K562 (cell line): ENCODE measurements at regions not wholly inside any gene's neighbourhood (a gene's known extent, or its start where the extent isn't known, plus 50 kb on each side); places are given as distances from the start of the nearest gene placed in this dataset.

Experiments
- ATAC-seq: fragments of 200-7000 bp; cut with Tn5 transposase; 3 replicates; pipeline ENCODE4 v1.9.1; 2020; ENCODE audit warnings: moderate library complexity
- BruUV-seq: library from RNA; stranded (reverse); fragments of 400-500 nt; replicated peaks from 2 replicates; lab custom pipeline; 2021; lab: Mats Ljungman, UMichigan
- CTCF ChIA-PET: fragments of 300-600 bp; formaldehyde crosslinking; extraction: SDS; loops from one replicate; lab custom pipeline; 2021; ENCODE audit warnings: low intra/inter-chr PET ratio; lab: Yijun Ruan, JAX
- POLR2A ChIA-PET: fragments of 300-600, 350-650 bp; sonication (Branson Sonifier 250); formaldehyde crosslinking; extraction: SDS; loops from one replicate; lab custom pipeline; 2021; ENCODE audit warnings: antibody characterized with exemption, inconsistent platforms; lab: Yijun Ruan, JAX
- DNase-seq, 4 experiments: peaks; one replicate each; pipeline versions ENCODE4 v3.0.0 to v3.0.0-alpha.2; 2011 to 2018; ENCODE audit warnings: low spot score in 3 of 4, mixed read lengths in 3 of 4; ENCODE audit errors: extremely low read depth in 1 of 4
- FAIRE-seq: peaks from 2 replicates; lab custom pipeline; 2011; peaks lifted over from hg19 to GRCh38; lab: Jason Lieb, UNC
- H2AFZ ChIP-seq: 2 replicates; pipeline ENCODE4 v1.6.0; 2011; ENCODE audit warnings: low read depth, low read length, control low read depth, inconsistent platforms
- H3K27ac ChIP-seq: fragments of 200-600 bp; 3 replicates; pipeline ENCODE4 v1.8.0; 2011; ENCODE audit warnings: low read depth, mild to moderate bottlenecking, control low read depth, inconsistent platforms, low read length, moderate library complexity, mixed read lengths; ENCODE audit errors: extremely low read depth
- H3K27me3 ChIP-seq, 2 experiments: fragments of 300-600 bp in 1 of 2; 2 replicates in 1 of 2; 3 replicates in 1 of 2; pipeline versions ENCODE4 v1.6.0 to v1.8.0; 2011; ENCODE audit warnings: inconsistent platforms in 2 of 2, low read length in 2 of 2, mild to moderate bottlenecking in 1 of 2, mixed read lengths in 1 of 2, moderate library complexity in 1 of 2; ENCODE audit not compliant: control insufficient read depth in 2 of 2, insufficient read depth in 2 of 2
- H3K36me3 ChIP-seq: fragments of 300-600 bp; 3 replicates; pipeline ENCODE4 v1.8.0; 2011; ENCODE audit warnings: mild to moderate bottlenecking, low read length, inconsistent platforms; ENCODE audit not compliant: control insufficient read depth, insufficient read depth
- H3K4me1 ChIP-seq, 2 experiments: fragments of 200-600 bp in 1 of 2; replicated peaks in 1 of 2; 2 replicates in 1 of 2; 3 replicates in 1 of 2; pipeline versions ENCODE4 v1.5.1 to v1.8.0; 2011; ENCODE audit warnings: inconsistent platforms in 2 of 2, low read length in 2 of 2, mild to moderate bottlenecking in 1 of 2, mixed read lengths in 1 of 2, moderate library complexity in 1 of 2; ENCODE audit not compliant: control insufficient read depth in 2 of 2, insufficient read depth in 2 of 2
- H3K4me2 ChIP-seq: 2 replicates; pipeline ENCODE4 v1.6.1; 2011; ENCODE audit warnings: low read length, control low read depth, inconsistent platforms, mixed read lengths; ENCODE audit not compliant: insufficient read depth
- H3K4me3 ChIP-seq: fragments of 200-600 bp; sonication (generic), shearing (Covaris generic); 2 replicates; pipeline ENCODE4 v1.5.1; 2016; ENCODE audit warnings: control low read depth, inconsistent platforms
- H3K79me2 ChIP-seq: fragments of 200-600 bp; 3 replicates; pipeline ENCODE4 v1.8.0; 2011; ENCODE audit warnings: low read length, inconsistent platforms; ENCODE audit not compliant: control insufficient read depth, insufficient read depth
- H3K9ac ChIP-seq, 2 experiments: 2 replicates each; pipeline versions ENCODE4 v1.6.0 to v1.6.1; 2011; ENCODE audit warnings: low read depth in 2 of 2, low read length in 2 of 2, control low read depth in 1 of 2, inconsistent platforms in 1 of 2, mild to moderate bottlenecking in 1 of 2, mixed read lengths in 1 of 2; ENCODE audit not compliant: insufficient read depth in 1 of 2
- H3K9me1 ChIP-seq: one replicate; pipeline ENCODE4 v1.6.0; 2011; ENCODE audit warnings: inconsistent platforms, mild to moderate bottlenecking, low read length, moderate library complexity; ENCODE audit not compliant: control insufficient read depth, insufficient read depth
- H3K9me3 ChIP-seq: replicated peaks from 2 replicates; pipeline ENCODE4 v1.5.1; 2011; ENCODE audit warnings: low read depth, low read length, inconsistent platforms; ENCODE audit not compliant: control insufficient read depth, insufficient read depth
- H4K20me1 ChIP-seq: replicated peaks from 2 replicates; pipeline ENCODE4 v1.6.1; 2011; ENCODE audit warnings: low read length, inconsistent platforms, mixed read lengths; ENCODE audit not compliant: control insufficient read depth, insufficient read depth
- ARID3B ChIP-seq: fragments of 250-450 bp; sonication (Bioruptor Pico); IDR thresholded peaks from 2 replicates; pipeline ENCODE4 v1.4.0; 2020; ENCODE audit warnings: borderline replicate concordance
- BRD9 ChIP-seq: fragments of 450-650 bp; IDR thresholded peaks from 2 replicates; pipeline ENCODE4 v1.6.1; 2018; ENCODE audit warnings: low read depth; ENCODE audit not compliant: partially characterized antibody
- ESRRA ChIP-seq: fragments of 450-650 bp; IDR thresholded peaks from 2 replicates; pipeline ENCODE4 v1.6.1; 2014; ENCODE audit warnings: low read depth, mild to moderate bottlenecking, moderate library complexity, borderline replicate concordance
- FOXA1 ChIP-seq: fragments of 450-650 bp; IDR thresholded peaks from 2 replicates; pipeline ENCODE4 v1.6.1; 2016; ENCODE audit warnings: mild to moderate bottlenecking, borderline replicate concordance
- LCOR ChIP-seq: sonication (generic); formaldehyde crosslinking; IDR thresholded peaks from 2 replicates; pipeline ENCODE4 v1.8.0; 2022; ENCODE audit warnings: mild to moderate bottlenecking, missing genetic modification reagents
- RAD21 ChIP-seq, 2 experiments: fragments of 250-450 bp in 1 of 2; fragments of 450-650 bp in 1 of 2; sonication (Bioruptor Pico) in 1 of 2; formaldehyde crosslinking in 1 of 2; IDR thresholded peaks in 1 of 2; conservative IDR thresholded peaks in 1 of 2; 2 replicates each; pipeline versions ENCODE4 v1.4.0 to v1.8.0; 2020 to 2022; ENCODE audit warnings: mild to moderate bottlenecking in 2 of 2, moderate library complexity in 1 of 2
- RB1 ChIP-seq: fragments of 450-650 bp; IDR thresholded peaks from 2 replicates; pipeline ENCODE4 v1.6.1; 2017; ENCODE audit warnings: low read depth, mild to moderate bottlenecking
- RFX5 ChIP-seq: IDR thresholded peaks from 2 replicates; pipeline ENCODE4 v1.6.1; 2011; ENCODE audit warnings: low read depth, mild to moderate bottlenecking, improper control_type of control experiment, low read length
- TGIF2 ChIP-seq: sonication (generic); formaldehyde crosslinking; IDR thresholded peaks from 2 replicates; pipeline ENCODE4 v1.8.1; 2022; ENCODE audit warnings: mild to moderate bottlenecking, missing genetic modification reagents, moderate library complexity
- ZBTB12 ChIP-seq: fragments of 250-450 bp; sonication (Bioruptor Pico); IDR thresholded peaks from 2 replicates; pipeline ENCODE4 v1.4.0; 2020
- WGBS: fragments of 100-300 bp; shearing (Covaris generic); methylation state at CpG from one replicate; pipeline ENCODE4 v1.1.6; 2016; ENCODE audit warnings: low coverage, mixed read lengths; ENCODE audit not compliant: insufficient coverage; ENCODE audit errors: missing lambda C conversion rate; 5-methylcytosine and 5-hydroxymethylcytosine counted together
- in situ Hi-C: fragments of 300-500 bp; cut with MboI; formaldehyde crosslinking; loops from 4 replicates; pipeline ENCODE4 v1.15.0; 2018; ENCODE audit warnings: inconsistent platforms, mixed read lengths
- intact Hi-C: fragments of 100-400 bp; cut with micrococcal nuclease; formaldehyde crosslinking; loops from 2 replicates; pipeline ENCODE4 v1.14.2; 2022
- TF ChIP-seq, protein P1 (sequence below): sonication (generic); formaldehyde crosslinking; IDR thresholded peaks from 2 replicates; pipeline ENCODE4 v1.8.0; 2023; ENCODE audit warnings: missing genetic modification reagents, mild to moderate bottlenecking, borderline replicate concordance
- TF ChIP-seq, protein P2 (sequence below): fragments of 450-650 bp; IDR thresholded peaks from 2 replicates; pipeline ENCODE4 v1.6.1; 2016; ENCODE audit warnings: mild to moderate bottlenecking

- Histone ChIP-seq H2AFZ (no peak overlapping the region), H3K9me1 (no peaks in the 10 kb centered on the region), H3K27me3 (peaks cover 0 to under 1% of the 10 kb centered on the region in 2 experiments; a peak in 1 of 5 replicates), H3K4me2 (no peak overlapping the region), H3K9ac (no peak overlapping the region), H3K4me1 (no peaks in the 10 kb centered on the region), H3K36me3 (no peaks in the 10 kb centered on the region), H3K4me3 (no peak overlapping the region), H4K20me1 (no peaks in the 10 kb centered on the region), H3K9me3 (no peaks in the 10 kb centered on the region), H3K27ac (no peak overlapping the region), H3K79me2 (no peaks in the 10 kb centered on the region)
- ATAC-seq (no peak), FAIRE-seq (no peak), DNase-seq (no peak)
- in situ Hi-C loops (no loop called here), intact Hi-C loops (no loop called here)
- 0% methylated on average over 2 of the region's 2 CpGs for WGBS
- ChIA-PET CTCF (no interaction called here), POLR2A (no interaction called here)
- no TSS peak for BruUV-seq
- TF ChIP-seq FOXA1 = no peak
- no peak for TF ChIP-seq RFX5
- no peak for TF ChIP-seq LCOR (CRISPR knock-in tag)
- no peak for TF ChIP-seq BRD9
- no peak for TF ChIP-seq RB1
- no peak for TF ChIP-seq ARID3B (CRISPR knock-in tag)
- TF ChIP-seq, protein P1, sequence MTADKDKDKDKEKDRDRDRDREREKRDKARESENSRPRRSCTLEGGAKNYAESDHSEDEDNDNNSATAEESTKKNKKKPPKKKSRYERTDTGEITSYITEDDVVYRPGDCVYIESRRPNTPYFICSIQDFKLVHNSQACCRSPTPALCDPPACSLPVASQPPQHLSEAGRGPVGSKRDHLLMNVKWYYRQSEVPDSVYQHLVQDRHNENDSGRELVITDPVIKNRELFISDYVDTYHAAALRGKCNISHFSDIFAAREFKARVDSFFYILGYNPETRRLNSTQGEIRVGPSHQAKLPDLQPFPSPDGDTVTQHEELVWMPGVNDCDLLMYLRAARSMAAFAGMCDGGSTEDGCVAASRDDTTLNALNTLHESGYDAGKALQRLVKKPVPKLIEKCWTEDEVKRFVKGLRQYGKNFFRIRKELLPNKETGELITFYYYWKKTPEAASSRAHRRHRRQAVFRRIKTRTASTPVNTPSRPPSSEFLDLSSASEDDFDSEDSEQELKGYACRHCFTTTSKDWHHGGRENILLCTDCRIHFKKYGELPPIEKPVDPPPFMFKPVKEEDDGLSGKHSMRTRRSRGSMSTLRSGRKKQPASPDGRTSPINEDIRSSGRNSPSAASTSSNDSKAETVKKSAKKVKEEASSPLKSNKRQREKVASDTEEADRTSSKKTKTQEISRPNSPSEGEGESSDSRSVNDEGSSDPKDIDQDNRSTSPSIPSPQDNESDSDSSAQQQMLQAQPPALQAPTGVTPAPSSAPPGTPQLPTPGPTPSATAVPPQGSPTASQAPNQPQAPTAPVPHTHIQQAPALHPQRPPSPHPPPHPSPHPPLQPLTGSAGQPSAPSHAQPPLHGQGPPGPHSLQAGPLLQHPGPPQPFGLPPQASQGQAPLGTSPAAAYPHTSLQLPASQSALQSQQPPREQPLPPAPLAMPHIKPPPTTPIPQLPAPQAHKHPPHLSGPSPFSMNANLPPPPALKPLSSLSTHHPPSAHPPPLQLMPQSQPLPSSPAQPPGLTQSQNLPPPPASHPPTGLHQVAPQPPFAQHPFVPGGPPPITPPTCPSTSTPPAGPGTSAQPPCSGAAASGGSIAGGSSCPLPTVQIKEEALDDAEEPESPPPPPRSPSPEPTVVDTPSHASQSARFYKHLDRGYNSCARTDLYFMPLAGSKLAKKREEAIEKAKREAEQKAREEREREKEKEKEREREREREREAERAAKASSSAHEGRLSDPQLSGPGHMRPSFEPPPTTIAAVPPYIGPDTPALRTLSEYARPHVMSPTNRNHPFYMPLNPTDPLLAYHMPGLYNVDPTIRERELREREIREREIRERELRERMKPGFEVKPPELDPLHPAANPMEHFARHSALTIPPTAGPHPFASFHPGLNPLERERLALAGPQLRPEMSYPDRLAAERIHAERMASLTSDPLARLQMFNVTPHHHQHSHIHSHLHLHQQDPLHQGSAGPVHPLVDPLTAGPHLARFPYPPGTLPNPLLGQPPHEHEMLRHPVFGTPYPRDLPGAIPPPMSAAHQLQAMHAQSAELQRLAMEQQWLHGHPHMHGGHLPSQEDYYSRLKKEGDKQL (CRISPR knock-in tag) = no peak
- no peak for TF ChIP-seq ZBTB12 (CRISPR knock-in tag)
- no peak for TF ChIP-seq RAD21 (CRISPR knock-in tag; conservative IDR thresholded peaks at IDR 0.05 in 1 of 2, IDR thresholded peaks at IDR 0.05 in 1 of 2)
- no peak for TF ChIP-seq ESRRA
- no peak for TF ChIP-seq TGIF2 (CRISPR knock-in tag)
- TF ChIP-seq, protein P2, sequence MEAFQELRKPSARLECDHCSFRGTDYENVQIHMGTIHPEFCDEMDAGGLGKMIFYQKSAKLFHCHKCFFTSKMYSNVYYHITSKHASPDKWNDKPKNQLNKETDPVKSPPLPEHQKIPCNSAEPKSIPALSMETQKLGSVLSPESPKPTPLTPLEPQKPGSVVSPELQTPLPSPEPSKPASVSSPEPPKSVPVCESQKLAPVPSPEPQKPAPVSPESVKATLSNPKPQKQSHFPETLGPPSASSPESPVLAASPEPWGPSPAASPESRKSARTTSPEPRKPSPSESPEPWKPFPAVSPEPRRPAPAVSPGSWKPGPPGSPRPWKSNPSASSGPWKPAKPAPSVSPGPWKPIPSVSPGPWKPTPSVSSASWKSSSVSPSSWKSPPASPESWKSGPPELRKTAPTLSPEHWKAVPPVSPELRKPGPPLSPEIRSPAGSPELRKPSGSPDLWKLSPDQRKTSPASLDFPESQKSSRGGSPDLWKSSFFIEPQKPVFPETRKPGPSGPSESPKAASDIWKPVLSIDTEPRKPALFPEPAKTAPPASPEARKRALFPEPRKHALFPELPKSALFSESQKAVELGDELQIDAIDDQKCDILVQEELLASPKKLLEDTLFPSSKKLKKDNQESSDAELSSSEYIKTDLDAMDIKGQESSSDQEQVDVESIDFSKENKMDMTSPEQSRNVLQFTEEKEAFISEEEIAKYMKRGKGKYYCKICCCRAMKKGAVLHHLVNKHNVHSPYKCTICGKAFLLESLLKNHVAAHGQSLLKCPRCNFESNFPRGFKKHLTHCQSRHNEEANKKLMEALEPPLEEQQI = no peak
Observed at GRCh38 chr2:16064745-16065144, 124.4 kb downstream of the MYCN start.
